ENCODE measurements at regions not wholly inside any gene's neighbourhood (a gene's known extent, or its start where the extent isn't known, plus 50 kb on each side); places are given as distances from the start of the nearest gene placed in this dataset.
A peak's percentile ranks its signal among the peaks of the same experiment; 100 is the strongest.

- no peaks in the 10 kb centered on the region for H4K20me1 ChIP-seq
- no peaks in the 10 kb centered on the region for H3K27me3 ChIP-seq
- H3K9me3 ChIP-seq (replicated peaks in 1 of 11) = peaks cover 20 to 45% (median 42%) of the 10 kb centered on the region in 11 experiments
- no peak for TF ChIP-seq Cebpa-rat (IDR thresholded peaks at IDR 0.05)
- H3K36me3 ChIP-seq = peaks cover 0 to 30% (median under 1%) of the 10 kb centered on the region in 11 experiments; a peak in 7 of 22 replicates
- peak overlapping the region in 3 of 10 experiments; percentile 5 to 49 (median 38); a peak in 4 of 20 replicates for H3K4me3 ChIP-seq
- H3K9ac ChIP-seq = peak overlapping the region in 5 of 11 experiments; percentile 16 to 75 (median 60); a peak in 9 of 22 replicates
- H3K4me1 ChIP-seq = peaks cover 28 to 99% (median 58%) of the 10 kb centered on the region in 10 experiments
- peak overlapping the region in 7 of 11 experiments; percentile 50 to 79 (median 70); a peak in 12 of 22 replicates for H3K27ac ChIP-seq
- peak overlapping the region; percentile 76 to 94 (median 85) for H3K4me2 ChIP-seq
Observed at GRCh38 chr2:234147335-234147861, 96.9 kb downstream of the SPP2 start.

- Histone ChIP-seq H3K4me3 (peak overlapping the region in 1 of 10 experiments; percentile 13; a peak in 3 of 20 replicates), H3K27me3 (no peaks in the 10 kb centered on the region), H3K36me3 (peaks cover 0 to 34% (median 0%) of the 10 kb centered on the region in 11 experiments; a peak in 7 of 22 replicates), H3K4me1 (peaks cover 28 to 99% (median 61%) of the 10 kb centered on the region in 10 experiments), H3K9me3 (replicated peaks in 1 of 11) (peaks cover 10 to 46% (median 42%) of the 10 kb centered on the region in 11 experiments; a peak in 21 of 22 replicates), H3K9ac (peak overlapping the region; percentile 7 to 75 (median 54); a peak in 16 of 22 replicates), H4K20me1 (no peaks in the 10 kb centered on the region), H3K27ac (peak overlapping the region in 9 of 11 experiments; percentile 45 to 79 (median 70); a peak in 19 of 22 replicates), H3K4me2 (peak overlapping the region; percentile 76 to 94 (median 85))
- TF ChIP-seq Cebpa-rat (IDR thresholded peaks at IDR 0.05) = no peak
Observed at GRCh38 chr2:234146087-234146826, 95.8 kb downstream of the SPP2 start.

- Histone ChIP-seq H3K4me2 (peak overlapping the region in 7 of 11 experiments; percentile 14 to 94 (median 92); a peak in 9 of 22 replicates), H3K4me1 (peaks cover 28 to 99% (median 57%) of the 10 kb centered on the region in 10 experiments), H3K27ac (peak overlapping the region in 2 of 11 experiments; percentile 13 to 74; a peak in 2 of 22 replicates), H3K4me3 (peak overlapping the region in 1 of 10 experiments; percentile 10; a peak in 3 of 20 replicates), H3K27me3 (no peaks in the 10 kb centered on the region), H3K9ac (no peak overlapping the region), H3K36me3 (peaks cover 0 to 42% (median 0%) of the 10 kb centered on the region in 11 experiments; a peak in 8 of 22 replicates), H3K9me3 (replicated peaks in 1 of 11) (peaks cover 10 to 54% (median 48%) of the 10 kb centered on the region in 11 experiments; a peak in 21 of 22 replicates), H4K20me1 (no peaks in the 10 kb centered on the region)
- TF ChIP-seq Cebpa-rat (IDR thresholded peaks at IDR 0.05) = no peak
Observed at GRCh38 chr2:234145511-234145910, 95.0 kb downstream of the SPP2 start.

GRCh38 chr2:234145057-234145456, 94.6 kb downstream of the SPP2 start:
- TF ChIP-seq Cebpa-rat (IDR thresholded peaks at IDR 0.05) = no peak
- peaks cover 28 to 98% (median 53%) of the 10 kb centered on the region in 10 experiments for H3K4me1 ChIP-seq
- peak overlapping the region in 1 of 10 experiments; percentile 10; a peak in 3 of 20 replicates for H3K4me3 ChIP-seq
- H4K20me1 ChIP-seq = no peaks in the 10 kb centered on the region
- H3K9ac ChIP-seq = no peak overlapping the region
- peaks cover 10 to 58% (median 53%) of the 10 kb centered on the region in 11 experiments; a peak in 21 of 22 replicates for H3K9me3 ChIP-seq (replicated peaks in 1 of 11)
- H3K4me2 ChIP-seq = peak overlapping the region in 6 of 11 experiments; percentile 14 to 94 (median 87); a peak in 6 of 22 replicates
- H3K27ac ChIP-seq = 0 out of 22 replicates have a peak overlapping the region, but pooled peaks of 1 of the 11 experiments have one; percentile 13
- H3K27me3 ChIP-seq = no peaks in the 10 kb centered on the region
- H3K36me3 ChIP-seq = peaks cover 0 to 45% (median 0%) of the 10 kb centered on the region in 11 experiments; a peak in 9 of 22 replicates

- TF ChIP-seq Cebpa-rat (IDR thresholded peaks at IDR 0.05) = no peak
- H3K36me3 ChIP-seq = peaks cover 0 to 48% (median 0%) of the 10 kb centered on the region in 11 experiments; a peak in 9 of 22 replicates
- H3K4me2 ChIP-seq = peak overlapping the region in 2 of 11 experiments; percentile 2 to 9; a peak in 2 of 22 replicates
- H3K9ac ChIP-seq = no peak overlapping the region
- H3K4me3 ChIP-seq = peak overlapping the region in 1 of 10 experiments; percentile 2; a peak in 2 of 20 replicates
- H3K27ac ChIP-seq = no peak overlapping the region
- H3K9me3 ChIP-seq (replicated peaks in 1 of 11) = peaks cover 2 to 70% (median 64%) of the 10 kb centered on the region in 11 experiments; a peak in 20 of 22 replicates
- H4K20me1 ChIP-seq = no peaks in the 10 kb centered on the region
- H3K27me3 ChIP-seq = no peaks in the 10 kb centered on the region
- peaks cover 23 to 96% (median 41%) of the 10 kb centered on the region in 10 experiments for H3K4me1 ChIP-seq
Observed at GRCh38 chr2:234143896-234144295, 93.4 kb downstream of the SPP2 start.

- Histone ChIP-seq H3K4me3 (0 out of 20 replicates have a peak overlapping the region, but pooled peaks of 1 of the 10 experiments have one; percentile 13), H3K9me3 (replicated peaks in 1 of 11) (peaks cover 0 to 82% (median 67%) of the 10 kb centered on the region in 11 experiments; a peak in 19 of 22 replicates), H3K9ac (no peak overlapping the region), H3K27me3 (no peaks in the 10 kb centered on the region), H3K4me1 (peaks cover 14 to 93% (median 31%) of the 10 kb centered on the region in 10 experiments), H4K20me1 (no peaks in the 10 kb centered on the region), H3K27ac (no peak overlapping the region), H3K4me2 (0 out of 22 replicates have a peak overlapping the region, but pooled peaks of 1 of the 11 experiments have one; percentile 2), H3K36me3 (peaks cover 0 to 52% (median 0%) of the 10 kb centered on the region in 11 experiments; a peak in 9 of 22 replicates)
- TF ChIP-seq Cebpa-rat (IDR thresholded peaks at IDR 0.05) = no peak
Observed at GRCh38 chr2:234142530-234142929, 92.0 kb downstream of the SPP2 start.

GRCh38 chr2:234139755-234140154, 89.3 kb downstream of the SPP2 start:
- H3K4me2 ChIP-seq = no peak overlapping the region
- H4K20me1 ChIP-seq = no peaks in the 10 kb centered on the region
- H3K27me3 ChIP-seq = no peaks in the 10 kb centered on the region
- peaks cover 0 to 72% (median 58%) of the 10 kb centered on the region in 11 experiments; a peak in 19 of 22 replicates for H3K9me3 ChIP-seq (replicated peaks in 1 of 11)
- no peak overlapping the region for H3K27ac ChIP-seq
- H3K4me3 ChIP-seq = no peak overlapping the region
- peaks cover 5 to 93% (median 36%) of the 10 kb centered on the region in 10 experiments for H3K4me1 ChIP-seq
- H3K36me3 ChIP-seq = peaks cover 0 to 52% (median 0%) of the 10 kb centered on the region in 11 experiments; a peak in 9 of 22 replicates
- no peak for TF ChIP-seq Cebpa-rat (IDR thresholded peaks at IDR 0.05)
- H3K9ac ChIP-seq = no peak overlapping the region

GRCh38 chr2:234138836-234139235, 88.3 kb downstream of the SPP2 start:
- H4K20me1 ChIP-seq = no peaks in the 10 kb centered on the region
- H3K4me2 ChIP-seq = peak overlapping the region in 2 of 11 experiments; percentile 6 to 20; a peak in 1 of 22 replicates
- peaks cover 5 to 93% (median 45%) of the 10 kb centered on the region in 10 experiments for H3K4me1 ChIP-seq
- H3K4me3 ChIP-seq = no peak overlapping the region
- no peak for TF ChIP-seq Cebpa-rat (IDR thresholded peaks at IDR 0.05)
- no peaks in the 10 kb centered on the region for H3K27me3 ChIP-seq
- no peak overlapping the region for H3K9ac ChIP-seq
- H3K9me3 ChIP-seq (replicated peaks in 1 of 11) = peaks cover 0 to 69% (median 55%) of the 10 kb centered on the region in 11 experiments; a peak in 18 of 22 replicates
- no peak overlapping the region for H3K27ac ChIP-seq
- peaks cover 0 to 53% (median 4%) of the 10 kb centered on the region in 11 experiments; a peak in 9 of 22 replicates for H3K36me3 ChIP-seq
